DMS79 treated with DMSO at 0.1 percent for 48 hours (cell line): ENCODE measurements at regions not wholly inside any gene's neighbourhood (a gene's known extent, or its start where the extent isn't known, plus 50 kb on each side); places are given as distances from the start of the nearest gene placed in this dataset.
A peak's percentile ranks its signal among the peaks of the same experiment; 100 is the strongest.

ENCODE experiments used
- DNase-seq: peaks from one replicate; lab custom pipeline; 2025; lab: John Stamatoyannopoulos, UW

- no peak for DNase-seq
These were observed 1220.3 kb upstream of the CITED2 start for GRCh38 chr6:140594806-140595128.

- DNase-seq: no peak
These were observed 1218.4 kb upstream of the CITED2 start for GRCh38 chr6:140592877-140593276.

DNA sequence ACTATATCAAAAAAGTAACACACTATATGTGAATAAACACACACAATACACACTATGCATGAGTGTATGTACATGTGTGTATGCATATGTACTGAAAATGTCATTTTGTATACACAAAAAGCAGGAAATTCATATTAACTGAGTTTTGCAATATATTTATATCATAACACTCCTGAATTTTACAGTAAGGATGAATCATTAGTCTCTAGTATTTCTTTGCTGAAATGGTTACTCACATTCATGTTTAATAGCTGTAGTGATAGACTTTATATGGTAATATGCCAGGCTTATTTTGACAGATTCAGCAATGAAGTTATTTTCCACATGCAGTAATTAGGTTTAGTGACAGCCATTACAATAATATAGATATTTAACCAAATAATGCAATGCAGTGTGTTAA is 1216.2 kb upstream of the CITED2 start:
- DNase-seq: no peak

DNA sequence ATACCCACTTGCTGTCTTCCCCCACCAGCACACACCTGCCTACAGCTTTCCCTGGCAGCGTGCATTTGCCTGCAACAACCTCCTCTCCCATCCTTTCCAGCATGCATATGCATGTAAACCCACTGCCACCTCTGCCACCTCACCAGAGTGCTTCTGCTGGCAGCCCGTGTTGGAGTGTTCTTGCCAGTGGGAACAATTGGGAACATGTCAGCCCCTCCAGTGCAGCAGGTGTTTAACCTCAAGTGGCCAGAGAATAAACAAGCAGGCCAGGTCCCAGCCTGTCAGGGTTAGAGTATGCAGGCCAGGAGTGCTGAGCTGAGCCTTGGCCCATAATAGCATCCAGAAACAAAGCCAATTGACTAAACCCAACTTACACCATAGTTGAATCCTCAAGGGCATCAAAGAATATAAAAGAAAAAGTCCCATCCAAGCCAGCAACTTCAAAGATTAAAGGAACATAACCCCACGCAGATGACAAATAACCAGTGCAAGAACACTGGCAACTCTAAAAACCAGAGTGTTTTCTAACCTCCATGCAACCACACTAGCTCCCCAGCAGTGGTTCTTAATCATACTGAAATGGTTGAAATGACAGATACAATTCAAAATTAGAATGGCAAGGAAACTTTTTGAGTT is 1212.1 kb upstream of the CITED2 start:
- DNase-seq: peak; percentile 81

DNA sequence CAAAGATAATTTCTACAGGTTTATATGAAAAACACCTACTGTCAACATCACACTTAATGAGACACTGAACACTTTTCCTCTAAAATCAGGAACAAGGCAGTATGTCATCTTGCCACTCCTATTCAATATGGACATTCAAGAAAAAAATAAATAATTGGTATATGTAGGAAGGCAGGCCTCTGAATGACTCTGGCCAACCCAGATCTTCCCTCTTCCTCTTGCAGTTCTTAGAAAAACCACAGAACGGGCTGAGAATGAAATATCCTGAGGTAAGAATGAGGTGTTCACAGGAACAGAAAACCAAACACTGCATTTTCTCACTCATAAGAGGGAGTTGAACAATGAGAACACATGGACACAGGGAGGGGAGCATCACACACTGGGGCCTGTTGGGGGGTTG is 1207.2 kb upstream of the CITED2 start:
- DNase-seq: no peak

DNA sequence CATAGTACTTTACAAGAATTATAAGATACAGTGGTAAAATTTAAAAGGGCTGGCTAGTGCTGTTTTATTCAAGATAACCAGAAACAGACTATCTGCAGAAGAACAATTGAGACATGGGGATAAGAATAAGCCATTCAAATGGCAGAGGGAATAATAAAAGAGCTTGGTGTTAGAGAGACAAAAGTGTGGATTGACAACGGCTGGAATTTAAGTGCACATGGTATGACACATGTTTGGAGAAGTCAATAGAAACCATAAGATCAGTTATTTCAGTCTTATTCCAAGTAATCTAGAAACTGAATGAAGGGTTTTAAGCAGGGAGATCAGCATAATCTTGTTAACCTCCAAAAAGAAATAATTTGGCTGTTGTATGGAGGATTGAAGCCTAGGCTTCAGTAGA is 1205.5 kb upstream of the CITED2 start:
- DNase-seq: no peak

- DNase-seq: no peak
These were observed 1201.6 kb upstream of the CITED2 start for GRCh38 chr6:140576004-140576555.

DNA sequence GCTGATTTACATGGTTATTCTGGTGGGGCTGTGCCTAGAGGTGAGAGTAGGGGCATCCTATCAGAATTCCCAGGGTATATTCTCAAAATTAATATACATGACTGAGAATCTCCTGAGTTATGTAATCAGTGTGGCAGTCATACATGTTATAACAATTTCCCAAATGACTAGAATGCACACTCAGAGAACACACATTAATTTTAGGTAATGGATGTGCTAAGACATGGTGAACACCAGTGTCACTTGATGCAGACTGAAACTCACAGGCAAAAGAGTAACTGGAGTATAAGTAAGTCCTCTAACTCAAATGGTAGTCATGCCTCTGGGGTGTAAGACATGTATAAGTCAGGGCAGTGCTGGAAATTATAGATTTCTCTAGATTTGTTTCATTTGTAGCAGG is 1198.4 kb upstream of the CITED2 start:
- DNase-seq: no peak

GRCh38 chr6:140572129-140572528 is 1197.7 kb upstream of the CITED2 start:
- DNase-seq: no peak

DNA sequence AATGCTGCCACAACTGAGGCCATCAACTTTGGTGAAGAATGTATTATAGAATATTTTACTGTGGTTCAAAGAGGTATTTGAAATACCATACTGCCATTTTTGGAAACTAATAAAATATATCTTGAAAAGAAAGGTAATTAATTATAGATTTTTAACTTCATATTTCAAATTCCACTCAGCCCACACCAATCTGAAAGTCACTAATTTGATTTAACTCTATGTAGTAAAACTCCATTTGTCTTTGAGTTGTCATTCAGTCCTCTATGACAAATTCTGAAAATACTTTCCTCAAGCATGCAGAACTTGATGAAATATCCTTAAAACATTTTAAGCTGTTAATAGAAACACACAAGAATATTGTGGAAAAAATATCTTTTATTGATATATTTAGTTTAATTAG is 1196.7 kb upstream of the CITED2 start:
- DNase-seq: no peak

GRCh38 chr6:140567466-140567865 is 1193.0 kb upstream of the CITED2 start:
- no peak for DNase-seq

DNA sequence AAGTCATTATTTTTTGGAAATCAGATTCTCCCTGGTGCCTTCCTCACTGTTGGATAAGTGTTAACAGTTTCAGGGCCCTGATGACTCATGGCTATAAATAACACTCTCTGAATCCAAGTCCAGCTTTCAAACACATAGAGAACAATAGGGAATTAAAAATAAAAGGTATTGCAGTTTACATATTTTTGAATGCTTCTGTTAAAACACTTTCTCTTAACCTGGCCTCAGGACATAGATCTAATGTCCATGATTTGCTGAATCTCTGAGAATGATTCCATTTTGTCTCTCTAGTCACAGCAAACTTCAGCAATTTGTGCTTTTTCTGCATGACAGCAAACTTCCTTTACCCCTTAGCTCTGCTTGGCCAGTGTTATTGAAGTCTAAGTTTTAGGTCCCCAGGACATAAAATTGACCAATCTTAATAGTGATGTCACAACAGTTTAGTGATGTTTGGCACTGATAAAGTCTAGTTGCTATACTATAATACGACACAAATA is 1192.4 kb upstream of the CITED2 start:
- DNase-seq: no peak

GRCh38 chr6:140563728-140564127 is 1189.3 kb upstream of the CITED2 start:
- no peak for DNase-seq

GRCh38 chr6:140561701-140562100 is 1187.3 kb upstream of the CITED2 start:
- no peak for DNase-seq

DNA sequence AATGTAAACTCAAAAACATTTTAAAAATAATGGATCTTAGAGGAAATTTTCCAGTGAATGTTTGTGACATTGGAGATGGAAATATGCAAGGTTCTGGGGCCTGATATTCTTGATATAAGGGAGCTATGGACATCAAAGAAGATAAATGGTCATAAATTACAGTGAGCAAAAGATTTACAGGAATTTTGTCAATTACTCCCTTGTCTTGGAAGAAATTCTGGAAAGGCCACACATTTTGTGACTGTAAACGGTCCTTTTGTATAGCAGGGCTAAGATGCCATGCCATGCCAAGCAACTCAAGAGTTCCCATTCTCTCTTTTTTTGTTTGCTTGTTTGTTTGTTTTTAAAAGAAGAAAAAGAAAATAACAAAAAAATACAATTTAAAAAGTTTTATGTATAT is 1186.2 kb upstream of the CITED2 start:
- no peak for DNase-seq

- no peak for DNase-seq
These were observed 1185.0 kb upstream of the CITED2 start for GRCh38 chr6:140559458-140559857.

DNA sequence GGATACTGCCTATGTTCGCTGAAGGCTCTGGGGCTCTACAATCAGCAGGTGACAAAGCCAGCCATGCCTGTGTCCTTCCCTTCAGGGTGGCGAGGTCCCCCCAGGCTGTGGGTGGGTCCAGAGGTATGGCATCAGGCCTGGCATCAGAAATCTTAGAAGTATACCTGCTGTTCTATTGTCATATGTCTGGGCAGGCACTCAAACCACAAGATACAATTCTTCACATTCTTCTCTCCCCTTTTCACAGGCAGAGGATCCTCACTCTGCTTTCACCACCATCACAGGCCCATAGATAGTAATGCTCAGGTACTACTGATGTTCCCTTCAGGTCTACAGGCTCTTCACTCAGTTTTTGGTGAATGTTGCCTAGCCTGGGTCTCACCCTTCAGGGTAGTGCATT is 1180.0 kb upstream of the CITED2 start:
- DNase-seq: no peak

DNA sequence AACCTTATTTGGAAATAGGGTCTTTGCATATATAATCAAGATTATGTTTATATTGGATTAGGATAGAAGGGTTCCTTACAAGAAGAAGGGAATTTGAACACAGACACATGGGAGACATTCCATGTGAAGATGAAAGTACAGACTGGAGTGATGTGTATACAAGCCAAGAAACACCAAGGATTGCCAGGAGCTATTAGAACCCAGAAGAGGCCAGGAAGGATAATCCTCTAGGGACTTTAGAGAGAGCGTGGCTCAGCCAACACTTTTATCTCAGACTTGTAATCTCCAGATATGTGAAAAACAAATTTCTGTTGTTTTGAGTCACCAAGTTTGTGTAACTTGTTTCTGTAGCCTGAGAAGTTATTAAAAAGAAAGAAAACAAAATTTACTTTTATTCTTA is 1173.9 kb upstream of the CITED2 start:
- DNase-seq: no peak

DNA sequence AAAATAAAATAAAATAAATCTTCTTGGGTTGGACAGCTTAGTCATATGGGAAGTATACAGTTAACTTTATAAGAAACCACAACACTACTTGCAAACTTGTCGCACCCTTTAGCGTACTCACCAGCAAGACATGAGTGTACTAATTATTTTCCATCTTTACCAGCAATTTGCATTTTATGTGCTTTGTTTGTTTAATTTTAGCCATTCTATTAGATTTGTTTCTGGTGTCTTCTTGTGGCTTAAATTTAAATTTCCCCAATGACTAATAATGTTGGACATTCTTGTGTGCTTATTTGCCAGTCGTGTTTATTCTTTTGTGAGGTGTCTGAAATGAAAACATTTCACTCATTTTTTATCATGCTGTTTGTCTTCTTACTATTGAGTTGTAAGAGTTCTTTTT is 1172.2 kb upstream of the CITED2 start:
- DNase-seq: no peak

DNA sequence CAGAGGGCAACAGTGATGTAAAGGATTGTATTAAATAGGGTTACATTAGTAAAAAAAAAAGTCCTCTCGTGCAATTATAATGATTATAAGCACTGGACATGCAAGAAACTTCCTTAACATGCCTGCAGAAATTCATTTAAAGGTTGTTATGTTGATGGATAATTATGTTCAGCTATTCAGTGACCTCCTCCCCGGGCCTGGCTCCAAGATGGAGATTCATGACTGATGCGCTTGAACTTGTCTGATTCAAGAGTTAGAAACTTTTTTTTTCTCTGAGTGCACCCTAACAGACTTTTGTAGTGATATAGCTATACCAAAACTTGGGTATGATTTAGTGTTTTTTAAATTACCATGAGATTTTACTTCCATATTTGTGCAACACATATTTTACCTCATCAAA is 1170.0 kb upstream of the CITED2 start:
- DNase-seq: no peak

- DNase-seq: no peak
These were observed 1168.4 kb upstream of the CITED2 start for GRCh38 chr6:140542863-140543262.

- no peak for DNase-seq
These were observed 1166.8 kb upstream of the CITED2 start for GRCh38 chr6:140541288-140541687.

DNA sequence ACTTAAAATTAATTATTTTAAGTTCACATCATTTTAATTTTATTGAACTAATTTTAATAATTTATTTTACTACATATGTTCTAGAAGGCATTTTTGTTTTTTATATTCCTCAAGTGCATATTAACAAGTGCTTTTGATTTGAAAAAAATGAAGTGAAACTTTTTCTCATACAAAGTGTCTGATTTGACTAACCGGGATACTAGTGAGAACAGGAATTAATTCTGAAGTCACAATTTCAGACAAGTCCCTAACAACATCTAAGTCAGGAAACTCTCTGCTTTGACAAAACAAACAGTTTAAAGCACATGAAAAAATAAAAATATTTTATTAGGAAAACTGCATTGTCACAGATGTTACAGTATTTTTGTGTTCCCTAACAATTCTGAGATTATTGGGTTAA is 1166.3 kb upstream of the CITED2 start:
- DNase-seq: no peak

- DNase-seq: no peak
These were observed 1164.5 kb upstream of the CITED2 start for GRCh38 chr6:140538926-140539325.
